ENCODE measurements at regions not wholly inside any gene's neighbourhood (a gene's known extent, or its start where the extent isn't known, plus 50 kb on each side); places are given as distances from the start of the nearest gene placed in this dataset.
"Not testable (repeated sequence)": the region's sequence is repeated elsewhere in the genome, so short reads cannot be mapped to it uniquely, and the experiment has no call there.

- not testable (repeated sequence) for TF ChIP-seq CTCF, POLR2AphosphoS5 (IDR thresholded peaks at IDR 0.05)
Measured at GRCh38 chr1:99481-99880, 352.0 kb downstream of the OR4F29 start.
